GM18909 (cell line): ENCODE measurements at regions not wholly inside any gene's neighbourhood (a gene's known extent, or its start where the extent isn't known, plus 50 kb on each side); places are given as distances from the start of the nearest gene placed in this dataset.

Experiments
- ATAC-seq: cut with Tn5 transposase; IDR thresholded peaks from one replicate; pipeline ENCODE4 v1.9.1; 2021; ENCODE audit warnings: mild to moderate bottlenecking; ENCODE audit not compliant: unreplicated experiment, poor library complexity

GRCh38 chr2:23327887-23328286 lies 57.1 kb upstream of the KLHL29 start:
- no peak for ATAC-seq

- no peak for ATAC-seq
Measured at GRCh38 chr2:23330214-23330613, 54.8 kb upstream of the KLHL29 start.
